GF-D8 (cell line): ENCODE measurements at regions not wholly inside any gene's neighbourhood (a gene's known extent, or its start where the extent isn't known, plus 50 kb on each side); places are given as distances from the start of the nearest gene placed in this dataset.

Experiments used
- DNase-seq: peaks from one replicate; lab custom pipeline; 2025; lab: John Stamatoyannopoulos, UW

- DNase-seq: no peak
These were observed 376.0 kb downstream of the C12orf75 start for GRCh38 chr12:105706321-105706972.

GRCh38 chr12:105706973-105707334 lies 376.5 kb downstream of the C12orf75 start:
- DNase-seq: no peak

- DNase-seq: no peak
These were observed 383.3 kb downstream of the C12orf75 start for GRCh38 chr12:105713606-105714305.

- DNase-seq: no peak
These were observed 386.1 kb downstream of the C12orf75 start for GRCh38 chr12:105716621-105717020.

GRCh38 chr12:105721051-105721825 lies 390.7 kb downstream of the C12orf75 start:
- DNase-seq: no peak

- no peak for DNase-seq
These were observed 391.4 kb downstream of the C12orf75 start for GRCh38 chr12:105721891-105722290.

- DNase-seq: no peak
These were observed 392.6 kb downstream of the C12orf75 start for GRCh38 chr12:105723066-105723465.

GRCh38 chr12:105723494-105723893 lies 393.0 kb downstream of the C12orf75 start:
- DNase-seq: no peak

- DNase-seq: no peak
These were observed 394.1 kb downstream of the C12orf75 start for GRCh38 chr12:105724641-105725040.

GRCh38 chr12:105725054-105725453 lies 394.6 kb downstream of the C12orf75 start:
- DNase-seq: no peak

- DNase-seq: no peak
These were observed 398.8 kb downstream of the C12orf75 start for GRCh38 chr12:105729181-105729771.

- no peak for DNase-seq
These were observed 399.4 kb downstream of the C12orf75 start for GRCh38 chr12:105729926-105730325.

GRCh38 chr12:105733579-105733978 lies 403.1 kb downstream of the C12orf75 start:
- DNase-seq: no peak

GRCh38 chr12:105736498-105736897 lies 402.3 kb downstream of the NUAK1 start:
- no peak for DNase-seq

- no peak for DNase-seq
These were observed 400.7 kb downstream of the NUAK1 start for GRCh38 chr12:105738051-105738450.

- DNase-seq: no peak
These were observed 398.4 kb downstream of the NUAK1 start for GRCh38 chr12:105740369-105740768.

GRCh38 chr12:105740970-105741725 lies 397.6 kb downstream of the NUAK1 start:
- DNase-seq: no peak

GRCh38 chr12:105741786-105742566 lies 396.8 kb downstream of the NUAK1 start:
- DNase-seq: no peak

- no peak for DNase-seq
These were observed 396.2 kb downstream of the NUAK1 start for GRCh38 chr12:105742567-105742874.

GRCh38 chr12:105744371-105745058 lies 394.2 kb downstream of the NUAK1 start:
- DNase-seq: no peak

GRCh38 chr12:105745811-105746210 lies 392.9 kb downstream of the NUAK1 start:
- no peak for DNase-seq
